Renal cortex interstitium (tissue), 11 donors: ENCODE measurements at regions not wholly inside any gene's neighbourhood (a gene's known extent, or its start where the extent isn't known, plus 50 kb on each side); places are given as distances from the start of the nearest gene placed in this dataset.
"Not testable (repeated sequence)": the region's sequence is repeated elsewhere in the genome, so short reads cannot be mapped to it uniquely, and the experiment has no call there.

ENCODE experiments used
- DNase-seq, 11 donors: peaks; one replicate each; pipeline ENCODE4 v3.0.0-alpha.2; 2013; ENCODE audit warnings: low read depth in 9 of 11, low spot score in 4 of 11; ENCODE audit errors: extremely low read depth in 1 of 11

- DNase-seq: not testable (repeated sequence)
These were observed 79.8 kb downstream of the LGALS9B start for GRCh38 chr17:20387549-20387948.

- DNase-seq: peak in 3 of 11 donors; percentile 0 to 5 (median 5)
These were observed 85.7 kb downstream of the LGALS9B start for GRCh38 chr17:20381358-20382300.

GRCh38 chr17:20380625-20381024 is 86.7 kb downstream of the LGALS9B start:
- not testable (repeated sequence) for DNase-seq

GRCh38 chr17:20379251-20379650 is 88.1 kb downstream of the LGALS9B start:
- not testable (repeated sequence) for DNase-seq

- peak in 1 of 11 donors; percentile 7 for DNase-seq
These were observed 90.7 kb downstream of the LGALS9B start for GRCh38 chr17:20376642-20377041.

- DNase-seq: not testable (repeated sequence)
These were observed 91.6 kb downstream of the LGALS9B start for GRCh38 chr17:20375745-20376144.
